Gastroesophageal sphincter (tissue), 4 donors: ENCODE measurements at regions not wholly inside any gene's neighbourhood (a gene's known extent, or its start where the extent isn't known, plus 50 kb on each side); places are given as distances from the start of the nearest gene placed in this dataset.

Experiments
- ATAC-seq: fragments of 150-250 bp; one replicate; pipeline ENCODE4 v1.9.1; 2016; ENCODE audit warnings: mild to moderate bottlenecking, moderate library complexity
- H3K27ac ChIP-seq, 4 donors: fragments of 200-600 bp; sonication (generic) in 3 of 4; 1 replicate in 3 of 4; 2 replicates in 1 of 4; pipeline ENCODE4 v1.5.1; 2016 to 2019
- H3K27me3 ChIP-seq: fragments of 200-600 bp; sonication (generic); one replicate; pipeline ENCODE4 v1.5.1; 2019
- H3K36me3 ChIP-seq, 2 donors: fragments of 200-600 bp; sonication (generic); one replicate each; pipeline ENCODE4 v1.5.1; 2019; ENCODE audit warnings: control low read depth in 1 of 2
- H3K4me1 ChIP-seq, 3 donors: fragments of 200-600 bp; sonication (generic); 1 replicate in 2 of 3; 2 replicates in 1 of 3; pipeline ENCODE4 v1.5.1; 2016 to 2019; ENCODE audit warnings: control low read depth in 2 of 3
- H3K4me3 ChIP-seq, 2 donors: fragments of 200-600 bp; sonication (generic); one replicate each; pipeline ENCODE4 v1.5.1; 2019; ENCODE audit warnings: mild to moderate bottlenecking in 1 of 2, moderate library complexity in 1 of 2
- H3K9me3 ChIP-seq, 3 donors: fragments of 200-600 bp; sonication (generic); one replicate each; pipeline ENCODE4 v1.5.1; 2017 to 2019; ENCODE audit warnings: control low read depth in 2 of 3
- EP300 ChIP-seq: sonication (generic); formaldehyde crosslinking; IDR thresholded peaks from one replicate; pipeline ENCODE4 v1.6.1; 2017; ENCODE audit warnings: antibody characterized with exemption, mild to moderate bottlenecking
- POLR2A ChIP-seq, 2 donors: fragments of 450-650 bp; IDR thresholded peaks; one replicate each; pipeline ENCODE4 v1.6.1; 2017; ENCODE audit warnings: antibody characterized with exemption in 2 of 2, mild to moderate bottlenecking in 2 of 2, moderate library complexity in 1 of 2
- POLR2AphosphoS5 ChIP-seq: sonication (generic); formaldehyde crosslinking; IDR thresholded peaks from one replicate; pipeline ENCODE4 v1.6.1; 2017; ENCODE audit warnings: antibody characterized with exemption
- WGBS, 2 donors: methylation state at CpG; one replicate each; pipeline ENCODE4 v1.1.5; 2018; ENCODE audit warnings: low coverage in 1 of 2; 5-methylcytosine and 5-hydroxymethylcytosine counted together
- TF ChIP-seq, protein P1 (sequence below), 4 experiments: fragments of 200-600 bp in 2 of 4; fragments of 450-650 bp in 2 of 4; sonication (generic) in 1 of 4; IDR thresholded peaks; one replicate each; pipeline ENCODE4 v1.5.1; 2017 to 2019; ENCODE audit warnings: antibody characterized with exemption in 4 of 4, mild to moderate bottlenecking in 2 of 4, moderate library complexity in 2 of 4

DNA sequence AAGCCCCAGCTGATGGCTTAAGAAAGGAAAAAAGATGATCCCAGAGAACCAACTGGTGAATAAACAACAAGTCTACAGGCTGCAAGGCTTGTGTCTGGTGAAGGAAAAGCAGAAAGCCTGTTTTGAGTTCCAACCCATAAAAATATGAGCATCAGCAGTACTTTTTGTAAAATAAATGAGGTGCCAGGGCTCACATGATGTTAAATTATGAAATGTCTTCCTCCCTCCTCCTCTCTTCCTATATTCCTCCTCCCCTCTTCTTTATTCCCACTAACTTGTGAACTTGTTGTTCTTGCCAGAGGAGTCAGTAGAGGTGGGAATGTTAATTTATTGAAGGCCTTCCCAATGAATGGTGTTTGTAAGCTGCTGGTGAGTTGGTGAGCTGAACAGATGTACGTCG, 212.2 kb upstream of the CDH11 start:
- Histone ChIP-seq H3K4me3 (no peak overlapping the region), H3K36me3 (no peaks in the 10 kb centered on the region), H3K9me3 (peaks cover 0 to 1% (median 0%) of the 10 kb centered on the region in 3 donors), H3K4me1 (no peaks in the 10 kb centered on the region), H3K27ac (no peak overlapping the region), H3K27me3 (no peaks in the 10 kb centered on the region)
- no peak for ATAC-seq
- 95 to 100% methylated on average over 2 of the region's 2 CpGs for WGBS, 2 donors
- TF ChIP-seq, protein P1, sequence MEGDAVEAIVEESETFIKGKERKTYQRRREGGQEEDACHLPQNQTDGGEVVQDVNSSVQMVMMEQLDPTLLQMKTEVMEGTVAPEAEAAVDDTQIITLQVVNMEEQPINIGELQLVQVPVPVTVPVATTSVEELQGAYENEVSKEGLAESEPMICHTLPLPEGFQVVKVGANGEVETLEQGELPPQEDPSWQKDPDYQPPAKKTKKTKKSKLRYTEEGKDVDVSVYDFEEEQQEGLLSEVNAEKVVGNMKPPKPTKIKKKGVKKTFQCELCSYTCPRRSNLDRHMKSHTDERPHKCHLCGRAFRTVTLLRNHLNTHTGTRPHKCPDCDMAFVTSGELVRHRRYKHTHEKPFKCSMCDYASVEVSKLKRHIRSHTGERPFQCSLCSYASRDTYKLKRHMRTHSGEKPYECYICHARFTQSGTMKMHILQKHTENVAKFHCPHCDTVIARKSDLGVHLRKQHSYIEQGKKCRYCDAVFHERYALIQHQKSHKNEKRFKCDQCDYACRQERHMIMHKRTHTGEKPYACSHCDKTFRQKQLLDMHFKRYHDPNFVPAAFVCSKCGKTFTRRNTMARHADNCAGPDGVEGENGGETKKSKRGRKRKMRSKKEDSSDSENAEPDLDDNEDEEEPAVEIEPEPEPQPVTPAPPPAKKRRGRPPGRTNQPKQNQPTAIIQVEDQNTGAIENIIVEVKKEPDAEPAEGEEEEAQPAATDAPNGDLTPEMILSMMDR (IDR thresholded peaks at IDR 0.05): no peak
- TF ChIP-seq EP300: no peak
- TF ChIP-seq POLR2AphosphoS5: no peak
- TF ChIP-seq POLR2A (IDR thresholded peaks at IDR 0.05): no peak

DNA sequence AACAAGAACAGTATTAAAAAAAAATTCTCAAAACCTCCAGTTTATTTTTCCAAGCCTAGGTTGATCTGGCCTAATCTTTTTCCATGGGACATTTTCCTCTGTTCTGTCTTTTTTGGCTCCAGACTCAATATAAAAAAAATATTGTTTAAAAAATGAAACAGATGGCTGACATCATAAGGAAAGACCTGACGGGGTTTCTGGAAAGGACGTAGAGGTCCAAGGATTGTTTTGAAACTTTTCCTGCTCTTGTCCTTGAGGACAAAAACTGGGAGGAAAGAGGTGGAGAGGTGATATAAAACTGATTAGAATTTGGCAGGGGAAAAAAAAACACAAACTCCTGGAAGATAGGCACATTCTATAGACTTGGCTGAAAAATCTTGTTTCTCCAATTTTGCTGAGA, 211.4 kb upstream of the CDH11 start:
- TF ChIP-seq, protein P1 (IDR thresholded peaks at IDR 0.05): no peak
- no peak for TF ChIP-seq EP300
- TF ChIP-seq POLR2AphosphoS5: no peak
- TF ChIP-seq POLR2A (IDR thresholded peaks at IDR 0.05): no peak
- no peaks in the 10 kb centered on the region for H3K4me1 ChIP-seq
- H3K27ac ChIP-seq: no peak overlapping the region
- no peak overlapping the region for H3K4me3 ChIP-seq
- 0 to 19% methylated on average over 1 to 2 of the region's 2 CpGs for WGBS, 2 donors
- ATAC-seq: no peak
- H3K36me3 ChIP-seq: no peaks in the 10 kb centered on the region
- peaks cover 0 to 1% (median 0%) of the 10 kb centered on the region in 3 donors for H3K9me3 ChIP-seq
- H3K27me3 ChIP-seq: no peaks in the 10 kb centered on the region

DNA sequence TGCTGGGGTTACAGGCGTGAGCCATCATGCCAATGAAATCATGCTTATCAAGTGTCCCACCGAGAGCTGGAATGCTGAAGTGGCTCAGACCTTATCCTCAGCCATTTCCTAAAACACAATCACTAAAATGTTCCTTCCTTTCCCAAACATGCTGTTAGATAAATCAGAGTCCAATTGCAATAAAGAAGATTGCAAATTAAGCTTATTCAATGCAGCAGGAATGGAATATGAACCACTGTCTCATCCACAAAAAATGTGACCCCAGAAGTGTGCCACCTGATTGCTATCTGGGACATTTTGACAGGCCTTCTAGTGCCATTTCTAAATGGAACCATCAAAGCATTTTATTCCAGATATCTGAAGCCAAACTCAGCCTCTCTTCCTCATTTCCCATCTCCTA, 205.5 kb upstream of the CDH11 start:
- H3K4me1 ChIP-seq: no peaks in the 10 kb centered on the region
- TF ChIP-seq POLR2AphosphoS5 (no peak), EP300 (no peak), POLR2A (IDR thresholded peaks at IDR 0.05) (no peak)
- TF ChIP-seq, protein P1 (IDR thresholded peaks at IDR 0.05): no peak

DNA sequence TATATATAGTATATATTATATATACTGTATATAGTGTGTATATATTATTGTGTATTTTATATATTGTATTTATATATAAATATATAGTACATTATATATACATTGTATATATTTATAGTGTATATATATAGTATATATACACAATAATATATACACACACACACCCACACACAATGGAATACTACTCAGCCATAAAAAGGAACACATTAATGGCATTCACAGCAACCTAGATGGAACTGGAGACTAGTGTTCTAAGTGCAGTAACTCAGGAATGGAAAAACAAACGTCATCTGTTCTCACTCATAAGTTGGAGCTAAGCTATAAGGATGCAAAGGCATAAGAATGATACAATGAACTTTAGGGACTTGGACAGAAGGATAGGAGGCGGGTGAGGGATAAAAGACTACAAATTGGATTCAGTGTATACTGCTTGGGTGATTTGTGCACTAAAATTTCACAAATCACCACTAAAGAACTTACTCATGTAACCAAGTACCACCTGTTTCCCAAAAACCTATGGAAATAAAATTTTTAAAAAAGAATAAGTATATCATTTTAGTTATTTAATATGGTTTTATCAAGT, 201.9 kb upstream of the CDH11 start:
- H3K36me3 ChIP-seq: no peaks in the 10 kb centered on the region
- WGBS, 2 donors: 70 to 88% methylated on average over 2 of the region's 2 CpGs
- H3K27me3 ChIP-seq: no peaks in the 10 kb centered on the region
- no peak overlapping the region for H3K27ac ChIP-seq
- H3K9me3 ChIP-seq: no peaks in the 10 kb centered on the region
- no peak overlapping the region for H3K4me3 ChIP-seq
- H3K4me1 ChIP-seq: no peaks in the 10 kb centered on the region
- no peak for ATAC-seq
- TF ChIP-seq POLR2AphosphoS5 (no peak), POLR2A (IDR thresholded peaks at IDR 0.05) (no peak), EP300 (no peak)
- TF ChIP-seq, protein P1 (IDR thresholded peaks at IDR 0.05): no peak

More for the DNA sequence above, 205.5 kb upstream of the CDH11 start:
- H3K4me3 ChIP-seq: no peak overlapping the region
- ATAC-seq: no peak
- H3K27ac ChIP-seq: no peak overlapping the region
- H3K9me3 ChIP-seq: no peaks in the 10 kb centered on the region
- H3K36me3 ChIP-seq: no peaks in the 10 kb centered on the region
- WGBS, 2 donors: 92 to 100% methylated on average over 2 of the region's 2 CpGs
- H3K27me3 ChIP-seq: no peaks in the 10 kb centered on the region

DNA sequence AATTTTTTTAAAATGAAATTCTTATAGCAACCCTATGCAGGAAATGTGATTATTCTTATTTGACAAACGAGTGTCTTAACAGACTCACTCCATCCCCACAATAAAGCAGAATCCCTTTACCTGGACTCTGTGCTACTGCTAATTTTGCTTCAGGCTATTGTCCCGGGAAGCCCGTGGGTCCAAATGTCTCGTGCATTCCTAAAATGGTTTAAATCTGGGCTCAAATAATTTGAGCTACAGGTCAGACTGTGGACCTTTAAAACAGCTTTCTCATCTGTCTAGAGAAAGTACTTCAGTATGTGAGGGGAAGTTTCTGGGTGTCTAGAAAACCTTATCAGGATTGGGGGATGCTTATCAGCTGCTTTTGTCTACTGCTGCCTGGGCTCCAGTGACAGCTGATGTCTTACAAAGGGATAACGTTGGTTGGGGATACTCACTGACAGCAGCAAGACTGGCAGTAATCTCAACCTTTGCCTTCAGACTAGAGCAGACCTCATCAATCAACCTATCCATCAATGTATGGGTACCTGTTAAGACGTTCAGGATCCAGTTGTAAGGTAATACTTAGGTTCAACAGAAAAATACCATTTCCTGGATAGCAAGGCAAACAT, 197.9 kb upstream of the CDH11 start:
- 79 to 88% methylated on average over 4 to 5 of the region's 6 CpGs for WGBS, 2 donors
- Histone ChIP-seq H3K27ac (no peak overlapping the region), H3K9me3 (no peaks in the 10 kb centered on the region), H3K36me3 (no peaks in the 10 kb centered on the region), H3K4me1 (peaks cover 0 to 21% (median 2%) of the 10 kb centered on the region in 3 donors), H3K4me3 (no peak overlapping the region), H3K27me3 (no peaks in the 10 kb centered on the region)
- ATAC-seq: no peak
- TF ChIP-seq, protein P1 (IDR thresholded peaks at IDR 0.05): no peak
- TF ChIP-seq POLR2A (IDR thresholded peaks at IDR 0.05) (no peak), EP300 (no peak), POLR2AphosphoS5 (no peak)
